DOHH2 (cell line): ENCODE measurements at regions not wholly inside any gene's neighbourhood (a gene's known extent, or its start where the extent isn't known, plus 50 kb on each side); places are given as distances from the start of the nearest gene placed in this dataset.
"Not testable (repeated sequence)": the region's sequence is repeated elsewhere in the genome, so short reads cannot be mapped to it uniquely, and the experiment has no call there.

Source experiments
- H3F3A ChIP-seq: fragments of 200-600 bp; sonication (generic), shearing (Covaris generic); 2 replicates; pipeline ENCODE4 v1.6.0; 2016; ENCODE audit warnings: antibody characterized with exemption, mild to moderate bottlenecking; ENCODE audit not compliant: control insufficient read depth, insufficient read depth
- H3K27ac ChIP-seq: fragments of 200-600 bp; sonication (generic); 2 replicates; pipeline ENCODE4 v1.5.1; 2014; ENCODE audit warnings: low read depth, mild to moderate bottlenecking, low read length, moderate library complexity
- H3K27me3 ChIP-seq: fragments of 200-600 bp; sonication (generic); 2 replicates; pipeline ENCODE4 v1.6.1; 2014; ENCODE audit warnings: mild to moderate bottlenecking, low read length, mixed read lengths; ENCODE audit not compliant: control insufficient read depth
- H3K36me3 ChIP-seq: fragments of 200-600 bp; sonication (generic); 2 replicates; pipeline ENCODE4 v1.6.1; 2014; ENCODE audit warnings: mild to moderate bottlenecking, low read length, moderate library complexity, mixed read lengths; ENCODE audit not compliant: control insufficient read depth
- H3K4me1 ChIP-seq: fragments of 200-600 bp; sonication (generic); 2 replicates; pipeline ENCODE4 v1.6.1; 2014; ENCODE audit warnings: mild to moderate bottlenecking, low read length, mixed read lengths; ENCODE audit not compliant: control insufficient read depth
- H3K4me2 ChIP-seq: fragments of 200-600 bp; sonication (generic); 2 replicates; pipeline ENCODE4 v1.6.0; 2014; ENCODE audit warnings: mild to moderate bottlenecking, low read length, moderate library complexity
- H3K4me3 ChIP-seq: fragments of 200-600 bp; sonication (generic); 2 replicates; pipeline ENCODE4 v1.5.1; 2014; ENCODE audit warnings: mild to moderate bottlenecking, low read length, mixed read lengths
- H3K79me2 ChIP-seq: fragments of 200-600 bp; sonication (generic); 2 replicates; pipeline ENCODE4 v1.6.1; 2014; ENCODE audit warnings: mild to moderate bottlenecking, low read length, mixed read lengths; ENCODE audit not compliant: control insufficient read depth
- H3K9me2 ChIP-seq: fragments of 200-600 bp; sonication (generic); replicated peaks from 2 replicates; pipeline ENCODE4 v1.6.1; 2014; ENCODE audit warnings: mild to moderate bottlenecking, low read length, mixed read lengths; ENCODE audit not compliant: control insufficient read depth
- H3K9me3 ChIP-seq: fragments of 200-600 bp; sonication (generic); 2 replicates; pipeline ENCODE4 v1.6.1; 2014; ENCODE audit warnings: antibody characterized with exemption, low read length, mixed read lengths; ENCODE audit not compliant: control insufficient read depth, insufficient read depth
- H4K20me1 ChIP-seq: fragments of 200-600 bp; sonication (generic); 2 replicates; pipeline ENCODE4 v1.6.0; 2014; ENCODE audit warnings: low read depth, mild to moderate bottlenecking, antibody characterized with exemption, low read length, moderate library complexity; ENCODE audit not compliant: control insufficient read depth, insufficient read depth
- EZH2phosphoT487 ChIP-seq: fragments of 200-600 bp; sonication (generic); IDR thresholded peaks from 2 replicates; pipeline ENCODE4 v1.6.1; 2017; ENCODE audit warnings: borderline replicate concordance, mild to moderate bottlenecking, antibody characterized with exemption, low read length, moderate library complexity, mixed read lengths
- TF ChIP-seq, protein P1 (sequence below): fragments of 200-600 bp; sonication (generic); IDR thresholded peaks from one replicate; pipeline ENCODE4 v1.5.1; 2014; ENCODE audit warnings: antibody characterized with exemption, mild to moderate bottlenecking, low read depth, low read length; ENCODE audit not compliant: poor library complexity, severe bottlenecking

DNA sequence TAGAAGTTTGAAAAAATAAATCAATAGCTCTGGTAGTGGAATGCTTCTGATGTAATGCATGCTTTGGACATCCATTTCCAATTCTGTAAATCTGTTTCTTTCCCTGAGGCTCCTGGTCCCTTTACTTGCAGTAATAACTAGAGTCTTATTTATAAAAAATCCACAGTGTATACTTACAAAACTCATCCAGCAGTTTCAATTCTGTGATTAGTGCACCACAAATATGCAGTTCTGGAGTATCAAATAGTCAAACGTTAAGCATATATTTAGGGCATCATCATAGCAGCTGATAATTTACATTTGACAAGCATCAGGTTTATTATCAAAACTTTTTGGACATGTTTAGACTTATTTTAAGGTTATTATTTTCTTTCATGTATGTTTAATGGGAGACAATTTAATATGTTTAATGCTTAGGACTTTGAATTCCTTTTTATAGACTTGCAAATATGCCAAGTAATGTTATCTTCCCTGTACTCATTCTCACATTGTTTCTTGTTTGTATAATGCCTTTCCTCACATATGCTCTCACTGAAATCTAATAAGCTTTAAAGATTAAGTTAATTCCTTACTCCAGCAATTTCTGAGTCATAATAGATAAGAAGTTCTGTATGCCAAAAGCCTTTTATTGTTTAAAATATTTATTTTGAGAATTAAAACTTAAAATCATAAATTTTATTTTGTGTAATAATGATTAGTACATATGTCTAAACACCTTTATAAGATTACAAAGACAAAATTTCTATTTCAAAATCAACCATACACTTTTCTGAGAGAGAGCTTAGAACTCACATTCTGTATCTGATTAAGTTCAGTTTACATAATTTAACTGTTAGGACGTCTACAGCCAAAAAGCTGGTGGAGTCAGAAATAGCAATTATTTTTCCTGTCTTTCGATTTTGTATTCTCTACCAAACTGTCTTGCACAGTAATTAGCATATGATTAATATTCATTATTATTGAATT is 341.5 kb upstream of the TMEFF2 start:
- Histone ChIP-seq H3K36me3 (no peaks in the 10 kb centered on the region), H3K27me3 (no peaks in the 10 kb centered on the region), H3K79me2 (no peaks in the 10 kb centered on the region), H3F3A (no peaks in the 10 kb centered on the region), H4K20me1 (no peaks in the 10 kb centered on the region), H3K9me2 (no peaks in the 10 kb centered on the region), H3K27ac (no peak overlapping the region), H3K9me3 (no peaks in the 10 kb centered on the region), H3K4me3 (no peak overlapping the region), H3K4me1 (no peaks in the 10 kb centered on the region), H3K4me2 (no peak overlapping the region)
- TF ChIP-seq, protein P1, sequence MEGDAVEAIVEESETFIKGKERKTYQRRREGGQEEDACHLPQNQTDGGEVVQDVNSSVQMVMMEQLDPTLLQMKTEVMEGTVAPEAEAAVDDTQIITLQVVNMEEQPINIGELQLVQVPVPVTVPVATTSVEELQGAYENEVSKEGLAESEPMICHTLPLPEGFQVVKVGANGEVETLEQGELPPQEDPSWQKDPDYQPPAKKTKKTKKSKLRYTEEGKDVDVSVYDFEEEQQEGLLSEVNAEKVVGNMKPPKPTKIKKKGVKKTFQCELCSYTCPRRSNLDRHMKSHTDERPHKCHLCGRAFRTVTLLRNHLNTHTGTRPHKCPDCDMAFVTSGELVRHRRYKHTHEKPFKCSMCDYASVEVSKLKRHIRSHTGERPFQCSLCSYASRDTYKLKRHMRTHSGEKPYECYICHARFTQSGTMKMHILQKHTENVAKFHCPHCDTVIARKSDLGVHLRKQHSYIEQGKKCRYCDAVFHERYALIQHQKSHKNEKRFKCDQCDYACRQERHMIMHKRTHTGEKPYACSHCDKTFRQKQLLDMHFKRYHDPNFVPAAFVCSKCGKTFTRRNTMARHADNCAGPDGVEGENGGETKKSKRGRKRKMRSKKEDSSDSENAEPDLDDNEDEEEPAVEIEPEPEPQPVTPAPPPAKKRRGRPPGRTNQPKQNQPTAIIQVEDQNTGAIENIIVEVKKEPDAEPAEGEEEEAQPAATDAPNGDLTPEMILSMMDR, result no peak
- TF ChIP-seq EZH2phosphoT487, result no peak

DNA sequence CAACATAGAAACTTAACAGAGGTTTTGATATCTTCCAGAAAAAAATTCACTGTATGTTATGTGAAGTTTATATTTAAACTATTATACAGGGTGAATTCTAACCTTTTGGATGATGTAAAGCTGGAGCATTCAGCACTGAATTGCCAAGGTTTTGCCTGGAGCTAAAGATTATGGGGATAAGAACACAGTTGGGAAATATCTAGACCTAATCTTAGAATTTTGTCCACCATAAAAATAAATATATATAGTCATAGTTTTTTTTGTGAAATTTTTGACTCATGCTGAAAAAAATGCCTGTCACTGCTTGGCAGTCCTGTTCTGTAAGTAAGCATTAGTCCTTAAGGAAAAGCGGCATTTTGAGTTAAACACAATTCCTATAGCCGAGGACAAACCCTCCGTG is 339.3 kb upstream of the TMEFF2 start:
- no peaks in the 10 kb centered on the region for H3K79me2 ChIP-seq
- H3F3A ChIP-seq, result no peaks in the 10 kb centered on the region
- no peaks in the 10 kb centered on the region for H3K9me2 ChIP-seq
- no peaks in the 10 kb centered on the region for H3K27me3 ChIP-seq
- no peaks in the 10 kb centered on the region for H4K20me1 ChIP-seq
- TF ChIP-seq, protein P1, result no peak
- no peak for TF ChIP-seq EZH2phosphoT487
- no peaks in the 10 kb centered on the region for H3K36me3 ChIP-seq
- H3K27ac ChIP-seq, result no peak overlapping the region
- H3K4me2 ChIP-seq, result no peak overlapping the region
- H3K4me1 ChIP-seq, result no peaks in the 10 kb centered on the region
- H3K9me3 ChIP-seq, result no peaks in the 10 kb centered on the region
- H3K4me3 ChIP-seq, result no peak overlapping the region

DNA sequence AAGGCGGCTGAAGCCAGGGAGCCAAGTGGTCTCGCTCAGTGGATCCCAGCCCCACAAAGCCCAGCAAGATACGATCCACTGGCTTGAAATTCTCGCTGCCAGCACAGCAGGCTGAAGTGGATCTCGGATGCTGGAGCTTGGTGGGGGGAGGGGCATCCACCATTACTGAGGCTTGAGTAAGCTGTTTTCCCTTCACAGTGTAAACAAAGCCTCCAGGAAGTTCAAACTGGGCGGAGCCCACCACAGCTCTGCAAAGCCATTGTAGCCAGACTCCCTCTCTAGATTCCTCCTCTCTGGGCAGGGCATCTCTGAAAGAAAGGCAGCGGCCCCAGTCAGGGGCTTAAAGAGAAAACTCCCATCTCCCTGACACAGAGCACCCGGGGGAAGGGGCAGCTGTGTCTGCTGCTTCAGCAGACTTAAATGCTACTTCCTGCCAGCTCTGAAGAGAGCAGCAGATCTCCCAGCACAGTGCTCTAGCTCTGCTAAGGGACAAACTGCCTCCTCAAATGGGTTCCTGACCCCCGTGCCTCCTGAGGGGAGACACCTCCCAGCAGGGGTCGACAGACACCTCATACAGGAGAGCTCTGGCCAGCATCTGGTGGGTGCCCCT is 330.0 kb upstream of the TMEFF2 start:
- H3F3A ChIP-seq, H3K9me2 ChIP-seq, H3K9me3 ChIP-seq, H3K27me3 ChIP-seq, H3K4me3 ChIP-seq, H3K36me3 ChIP-seq, H3K79me2 ChIP-seq, H3K4me2 ChIP-seq, H4K20me1 ChIP-seq, H3K4me1 ChIP-seq, H3K27ac ChIP-seq: not testable (repeated sequence)

DNA sequence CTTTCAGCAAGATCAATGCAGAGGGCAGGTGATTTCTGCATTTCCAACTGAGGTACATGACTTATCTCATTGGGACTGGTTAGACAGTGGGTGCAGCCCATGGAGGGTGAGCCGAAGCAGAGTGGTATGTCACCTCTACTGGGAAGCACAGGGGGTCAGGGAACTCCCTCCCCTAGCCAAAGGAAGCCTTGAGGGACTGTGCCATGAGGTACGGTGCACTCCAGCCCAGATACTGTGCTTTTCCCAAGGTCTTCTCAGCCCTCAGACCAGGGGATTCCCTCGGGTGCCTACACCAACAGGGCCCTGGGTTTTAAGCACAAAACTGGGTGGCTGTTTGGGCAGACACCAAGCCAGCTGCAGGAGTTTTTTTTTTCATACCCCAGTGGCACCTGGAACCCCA is 329.5 kb upstream of the TMEFF2 start:
- not testable (repeated sequence) for H3K27ac ChIP-seq, H3K9me3 ChIP-seq, H3F3A ChIP-seq, H3K36me3 ChIP-seq, H3K79me2 ChIP-seq, H3K9me2 ChIP-seq, H3K4me1 ChIP-seq, H3K4me3 ChIP-seq, H3K4me2 ChIP-seq, H3K27me3 ChIP-seq, H4K20me1 ChIP-seq
